Fibroblast of skin of back (primary cell): ENCODE measurements at regions not wholly inside any gene's neighbourhood (a gene's known extent, or its start where the extent isn't known, plus 50 kb on each side); places are given as distances from the start of the nearest gene placed in this dataset.

Source experiments
- DNase-seq: peaks from one replicate; pipeline ENCODE4 v3.0.0-alpha.2; 2013

GRCh38 chr11:97163631-97164191 is 773.9 kb downstream of the JRKL start:
- DNase-seq = no peak

- no peak for DNase-seq
Observed at GRCh38 chr11:97201743-97202612, 812.2 kb downstream of the JRKL start.

- no peak for DNase-seq
Observed at GRCh38 chr11:97202613-97203292, 812.9 kb downstream of the JRKL start.

GRCh38 chr11:97218011-97218410 is 828.2 kb downstream of the JRKL start:
- DNase-seq = no peak

- no peak for DNase-seq
Observed at GRCh38 chr11:97223647-97224046, 833.8 kb downstream of the JRKL start.

GRCh38 chr11:97224396-97224795 is 834.6 kb downstream of the JRKL start:
- no peak for DNase-seq

- DNase-seq = no peak
Observed at GRCh38 chr11:97225794-97226193, 836.0 kb downstream of the JRKL start.

- DNase-seq = no peak
Observed at GRCh38 chr11:97229936-97230335, 840.1 kb downstream of the JRKL start.

GRCh38 chr11:97231231-97231630 is 841.4 kb downstream of the JRKL start:
- no peak for DNase-seq

GRCh38 chr11:97234016-97234415 is 844.2 kb downstream of the JRKL start:
- DNase-seq = no peak

- no peak for DNase-seq
Observed at GRCh38 chr11:97237151-97237550, 847.3 kb downstream of the JRKL start.

- no peak for DNase-seq
Observed at GRCh38 chr11:97247601-97248000, 857.8 kb downstream of the JRKL start.

GRCh38 chr11:97254790-97255189 is 865.0 kb downstream of the JRKL start:
- DNase-seq = no peak

GRCh38 chr11:97259434-97259833 is 869.6 kb downstream of the JRKL start:
- DNase-seq = no peak

GRCh38 chr11:97259884-97260283 is 870.1 kb downstream of the JRKL start:
- DNase-seq = no peak

GRCh38 chr11:97263183-97263858 is 873.5 kb downstream of the JRKL start:
- DNase-seq = no peak

- peak; percentile 6 for DNase-seq
Observed at GRCh38 chr11:97269527-97269926, 879.7 kb downstream of the JRKL start.

- DNase-seq = no peak
Observed at GRCh38 chr11:97279341-97279740, 889.5 kb downstream of the JRKL start.

GRCh38 chr11:97280347-97280746 is 890.5 kb downstream of the JRKL start:
- DNase-seq = no peak

GRCh38 chr11:97289823-97290222 is 900.0 kb downstream of the JRKL start:
- DNase-seq = no peak

- DNase-seq = no peak
Observed at GRCh38 chr11:97290464-97291041, 900.7 kb downstream of the JRKL start.

- DNase-seq = no peak
Observed at GRCh38 chr11:97296301-97296700, 906.5 kb downstream of the JRKL start.

- no peak for DNase-seq
Observed at GRCh38 chr11:97309291-97309690, 919.5 kb downstream of the JRKL start.
